ENCODE measurements at regions not wholly inside any gene's neighbourhood (a gene's known extent, or its start where the extent isn't known, plus 50 kb on each side); places are given as distances from the start of the nearest gene placed in this dataset.
A peak's percentile ranks its signal among the peaks of the same experiment; 100 is the strongest.

DNA sequence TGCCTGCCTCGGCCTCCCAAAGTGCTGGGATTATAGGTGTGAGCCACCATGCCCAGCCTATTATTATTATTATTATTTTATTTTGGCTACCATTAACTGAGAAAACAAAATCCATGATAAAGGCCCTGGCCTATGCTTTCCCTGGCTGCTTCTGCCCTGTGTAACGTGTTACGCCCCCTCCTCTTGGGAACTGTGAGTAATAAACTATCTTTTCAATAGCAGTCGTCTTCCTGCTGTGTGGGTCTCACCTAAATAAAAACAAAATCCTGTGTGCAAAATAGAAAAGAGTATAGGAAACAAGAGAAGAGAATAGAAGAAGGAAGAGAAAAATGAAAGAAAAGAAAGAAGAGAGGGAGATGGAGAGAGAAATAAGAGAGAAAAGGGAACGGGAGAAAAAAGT, 237.0 kb downstream of the MIAT start:
- no peaks in the 10 kb centered on the region for H3K27me3 ChIP-seq
- H3K4me3 ChIP-seq, result no peak overlapping the region
- H3K27ac ChIP-seq, result no peak overlapping the region
- TF ChIP-seq, protein P1, sequence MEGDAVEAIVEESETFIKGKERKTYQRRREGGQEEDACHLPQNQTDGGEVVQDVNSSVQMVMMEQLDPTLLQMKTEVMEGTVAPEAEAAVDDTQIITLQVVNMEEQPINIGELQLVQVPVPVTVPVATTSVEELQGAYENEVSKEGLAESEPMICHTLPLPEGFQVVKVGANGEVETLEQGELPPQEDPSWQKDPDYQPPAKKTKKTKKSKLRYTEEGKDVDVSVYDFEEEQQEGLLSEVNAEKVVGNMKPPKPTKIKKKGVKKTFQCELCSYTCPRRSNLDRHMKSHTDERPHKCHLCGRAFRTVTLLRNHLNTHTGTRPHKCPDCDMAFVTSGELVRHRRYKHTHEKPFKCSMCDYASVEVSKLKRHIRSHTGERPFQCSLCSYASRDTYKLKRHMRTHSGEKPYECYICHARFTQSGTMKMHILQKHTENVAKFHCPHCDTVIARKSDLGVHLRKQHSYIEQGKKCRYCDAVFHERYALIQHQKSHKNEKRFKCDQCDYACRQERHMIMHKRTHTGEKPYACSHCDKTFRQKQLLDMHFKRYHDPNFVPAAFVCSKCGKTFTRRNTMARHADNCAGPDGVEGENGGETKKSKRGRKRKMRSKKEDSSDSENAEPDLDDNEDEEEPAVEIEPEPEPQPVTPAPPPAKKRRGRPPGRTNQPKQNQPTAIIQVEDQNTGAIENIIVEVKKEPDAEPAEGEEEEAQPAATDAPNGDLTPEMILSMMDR (IDR thresholded peaks at IDR 0.05), result no peak
- no peak for TF ChIP-seq POLR2A (IDR thresholded peaks at IDR 0.05)
- H3K4me1 ChIP-seq, result no peaks in the 10 kb centered on the region
- DNase-seq, result no peak
- H3K36me3 ChIP-seq, result no peaks in the 10 kb centered on the region
- no peaks in the 10 kb centered on the region for H3K9me3 ChIP-seq

DNA sequence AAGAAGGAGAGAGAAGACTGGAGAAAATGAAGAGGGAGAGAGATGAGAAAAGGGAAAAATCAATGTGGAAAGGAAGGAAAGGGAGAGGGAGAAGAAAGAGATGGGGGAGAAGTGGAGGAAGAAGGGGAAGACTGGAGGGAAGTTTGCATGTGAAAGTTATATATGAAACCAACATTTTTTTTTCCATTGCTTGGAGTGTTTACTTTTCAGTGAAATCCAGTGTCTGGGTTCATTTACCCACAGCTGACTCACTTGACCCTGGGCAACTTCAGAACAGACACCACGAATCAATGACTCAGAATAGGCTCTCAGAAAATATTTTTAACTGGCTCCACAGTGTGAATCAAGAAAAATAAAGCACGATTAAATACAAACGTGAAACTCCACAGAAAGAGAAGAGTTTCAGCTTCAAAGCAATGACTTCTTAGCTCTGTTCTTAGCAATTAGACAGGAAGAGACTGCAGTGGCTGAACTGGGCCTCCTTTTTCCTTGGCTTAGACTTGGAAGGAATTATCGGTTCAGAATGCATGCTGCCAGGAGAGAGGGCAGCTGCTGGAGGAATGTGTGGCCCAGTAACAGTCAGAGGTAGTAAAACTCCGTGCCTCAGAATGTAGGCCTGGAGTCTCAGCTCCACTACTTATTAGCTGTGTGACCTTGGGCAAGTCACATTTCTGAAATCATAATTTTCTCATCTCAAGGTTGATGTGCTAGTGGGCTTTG, 237.5 kb downstream of the MIAT start:
- DNase-seq, result no peak
- H3K36me3 ChIP-seq, result no peaks in the 10 kb centered on the region
- no peaks in the 10 kb centered on the region for H3K9me3 ChIP-seq
- H3K4me3 ChIP-seq, result no peak overlapping the region
- no peaks in the 10 kb centered on the region for H3K27me3 ChIP-seq
- peak overlapping the region in 1 of 4 donors; percentile 44 for H3K27ac ChIP-seq
- no peaks in the 10 kb centered on the region for H3K4me1 ChIP-seq
- no peak for TF ChIP-seq POLR2A (IDR thresholded peaks at IDR 0.05)
- TF ChIP-seq, protein P1 (IDR thresholded peaks at IDR 0.05), result no peak

DNA sequence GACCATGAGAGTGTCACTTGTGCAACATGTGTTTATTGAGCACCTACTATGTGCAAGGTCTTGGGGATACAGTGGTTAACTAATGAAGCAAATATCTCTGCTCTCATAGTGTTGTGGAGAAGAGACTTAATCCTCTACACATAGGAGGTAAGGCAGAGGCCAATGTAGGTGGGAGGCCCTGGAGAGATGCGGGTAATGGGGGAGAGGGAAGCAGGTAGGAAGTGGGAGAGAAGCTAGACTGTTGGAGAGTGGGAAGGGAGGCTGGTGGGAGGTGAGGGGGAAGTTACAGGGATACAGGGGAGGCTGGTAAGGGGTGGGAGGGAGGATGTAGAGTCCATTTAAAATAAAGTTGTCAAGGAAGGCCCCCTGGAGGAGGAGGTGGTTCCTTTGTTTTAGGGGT, 240.0 kb downstream of the MIAT start:
- no peak for DNase-seq
- no peak for TF ChIP-seq POLR2A (IDR thresholded peaks at IDR 0.05)
- TF ChIP-seq, protein P1 (IDR thresholded peaks at IDR 0.05), result no peak
- no peaks in the 10 kb centered on the region for H3K4me1 ChIP-seq

DNA sequence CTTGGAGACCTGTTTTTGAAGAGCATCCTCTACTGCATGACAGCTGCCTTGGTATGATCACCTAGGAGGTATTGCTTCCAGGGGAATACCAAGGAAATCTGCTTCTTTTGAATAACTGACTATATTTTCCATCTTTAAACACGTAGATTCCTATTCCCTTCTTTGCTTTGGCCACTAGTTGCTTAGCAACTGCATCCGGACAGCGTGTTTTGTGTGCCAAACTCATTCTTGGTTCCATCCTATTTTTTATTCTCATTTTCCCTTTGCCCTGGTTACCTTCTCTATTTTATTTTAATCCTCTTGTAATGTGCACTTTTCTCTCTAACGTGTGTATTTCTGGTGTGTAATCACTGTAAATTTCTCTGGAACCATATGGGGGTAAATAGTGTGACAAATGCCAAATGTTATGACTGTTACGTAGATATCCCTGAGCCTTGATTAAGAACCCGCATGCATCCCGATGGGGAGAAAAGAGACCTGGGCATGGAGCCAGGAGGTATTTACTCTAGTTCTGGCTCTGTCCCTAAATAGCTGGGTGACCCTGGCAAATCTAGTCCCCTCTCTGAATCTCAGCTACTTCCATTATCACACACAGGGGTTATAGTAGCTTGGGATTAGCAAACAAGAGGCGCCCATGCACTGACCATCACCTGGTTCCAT, 241.7 kb downstream of the MIAT start:
- TF ChIP-seq, protein P1 (IDR thresholded peaks at IDR 0.05), result no peak
- no peak for TF ChIP-seq POLR2A (IDR thresholded peaks at IDR 0.05)
- H3K36me3 ChIP-seq, result no peaks in the 10 kb centered on the region
- no peaks in the 10 kb centered on the region for H3K27me3 ChIP-seq
- H3K4me3 ChIP-seq, result no peak overlapping the region
- H3K9me3 ChIP-seq, result no peaks in the 10 kb centered on the region
- no peak for DNase-seq
- no peak overlapping the region for H3K27ac ChIP-seq
- peaks cover 0 to 10% (median 3%) of the 10 kb centered on the region in 4 donors for H3K4me1 ChIP-seq

More for the DNA sequence above, 240.0 kb downstream of the MIAT start:
- Histone ChIP-seq H3K36me3 (no peaks in the 10 kb centered on the region), H3K27me3 (no peaks in the 10 kb centered on the region), H3K4me3 (no peak overlapping the region), H3K9me3 (no peaks in the 10 kb centered on the region), H3K27ac (no peak overlapping the region)

DNA sequence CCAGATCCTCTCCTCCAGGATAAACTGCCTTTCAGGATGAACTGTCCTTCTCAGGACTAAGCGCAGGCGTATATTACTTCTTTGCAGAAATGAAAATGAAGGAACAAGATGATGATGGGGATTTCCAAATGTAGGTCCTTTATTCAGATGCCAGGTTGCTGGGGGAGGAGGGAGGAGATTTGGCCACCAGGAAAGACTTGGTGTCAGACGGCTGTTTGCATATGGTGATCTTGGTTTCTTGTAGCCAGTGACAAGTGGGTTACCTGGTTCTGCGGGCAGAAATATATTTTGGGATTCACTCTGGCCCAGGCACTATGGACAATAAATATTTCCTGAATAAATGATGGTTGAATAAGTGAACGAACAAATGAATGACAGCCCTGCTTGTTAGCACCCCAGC, 243.4 kb downstream of the MIAT start:
- Histone ChIP-seq H3K9me3 (no peaks in the 10 kb centered on the region), H3K36me3 (no peaks in the 10 kb centered on the region), H3K27ac (no peak overlapping the region), H3K4me1 (peaks cover 0 to 10% (median 3%) of the 10 kb centered on the region in 4 donors), H3K4me3 (no peak overlapping the region), H3K27me3 (no peaks in the 10 kb centered on the region)
- TF ChIP-seq, protein P1 (IDR thresholded peaks at IDR 0.05), result no peak
- no peak for TF ChIP-seq POLR2A (IDR thresholded peaks at IDR 0.05)
- DNase-seq, result no peak

All from Peyer's patch (tissue), 4 donors.